ENCODE measurements at regions not wholly inside any gene's neighbourhood (a gene's known extent, or its start where the extent isn't known, plus 50 kb on each side); places are given as distances from the start of the nearest gene placed in this dataset.

DNA sequence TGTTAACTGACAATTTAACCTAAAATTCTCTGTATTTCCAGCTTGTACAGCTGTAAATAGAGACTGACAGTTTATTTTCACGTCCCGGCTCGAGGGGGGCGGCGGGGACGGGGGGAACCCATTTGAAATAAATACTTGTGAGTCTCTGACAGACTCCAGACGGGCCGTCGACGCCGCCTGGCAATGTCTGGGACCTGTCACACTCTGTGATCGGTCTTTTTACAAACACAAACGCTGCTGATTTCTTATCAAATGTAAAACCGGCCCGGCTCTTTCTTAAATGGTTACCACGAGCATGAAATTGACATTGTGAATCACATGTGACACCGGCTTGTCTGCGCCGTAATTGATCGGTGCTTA, 57.0 kb downstream of the UNCX start:
- TF ChIP-seq, protein P1, sequence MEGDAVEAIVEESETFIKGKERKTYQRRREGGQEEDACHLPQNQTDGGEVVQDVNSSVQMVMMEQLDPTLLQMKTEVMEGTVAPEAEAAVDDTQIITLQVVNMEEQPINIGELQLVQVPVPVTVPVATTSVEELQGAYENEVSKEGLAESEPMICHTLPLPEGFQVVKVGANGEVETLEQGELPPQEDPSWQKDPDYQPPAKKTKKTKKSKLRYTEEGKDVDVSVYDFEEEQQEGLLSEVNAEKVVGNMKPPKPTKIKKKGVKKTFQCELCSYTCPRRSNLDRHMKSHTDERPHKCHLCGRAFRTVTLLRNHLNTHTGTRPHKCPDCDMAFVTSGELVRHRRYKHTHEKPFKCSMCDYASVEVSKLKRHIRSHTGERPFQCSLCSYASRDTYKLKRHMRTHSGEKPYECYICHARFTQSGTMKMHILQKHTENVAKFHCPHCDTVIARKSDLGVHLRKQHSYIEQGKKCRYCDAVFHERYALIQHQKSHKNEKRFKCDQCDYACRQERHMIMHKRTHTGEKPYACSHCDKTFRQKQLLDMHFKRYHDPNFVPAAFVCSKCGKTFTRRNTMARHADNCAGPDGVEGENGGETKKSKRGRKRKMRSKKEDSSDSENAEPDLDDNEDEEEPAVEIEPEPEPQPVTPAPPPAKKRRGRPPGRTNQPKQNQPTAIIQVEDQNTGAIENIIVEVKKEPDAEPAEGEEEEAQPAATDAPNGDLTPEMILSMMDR (IDR thresholded peaks at IDR 0.05 in 4 of 5, conservative IDR thresholded peaks at IDR 0.05 in 1 of 5) = no peak
- no peak for TF ChIP-seq POLR2A (IDR thresholded peaks at IDR 0.05)

Measured in gastrocnemius medialis (tissue), 4 donors.